ENCODE measurements at regions not wholly inside any gene's neighbourhood (a gene's known extent, or its start where the extent isn't known, plus 50 kb on each side); places are given as distances from the start of the nearest gene placed in this dataset.

DNA sequence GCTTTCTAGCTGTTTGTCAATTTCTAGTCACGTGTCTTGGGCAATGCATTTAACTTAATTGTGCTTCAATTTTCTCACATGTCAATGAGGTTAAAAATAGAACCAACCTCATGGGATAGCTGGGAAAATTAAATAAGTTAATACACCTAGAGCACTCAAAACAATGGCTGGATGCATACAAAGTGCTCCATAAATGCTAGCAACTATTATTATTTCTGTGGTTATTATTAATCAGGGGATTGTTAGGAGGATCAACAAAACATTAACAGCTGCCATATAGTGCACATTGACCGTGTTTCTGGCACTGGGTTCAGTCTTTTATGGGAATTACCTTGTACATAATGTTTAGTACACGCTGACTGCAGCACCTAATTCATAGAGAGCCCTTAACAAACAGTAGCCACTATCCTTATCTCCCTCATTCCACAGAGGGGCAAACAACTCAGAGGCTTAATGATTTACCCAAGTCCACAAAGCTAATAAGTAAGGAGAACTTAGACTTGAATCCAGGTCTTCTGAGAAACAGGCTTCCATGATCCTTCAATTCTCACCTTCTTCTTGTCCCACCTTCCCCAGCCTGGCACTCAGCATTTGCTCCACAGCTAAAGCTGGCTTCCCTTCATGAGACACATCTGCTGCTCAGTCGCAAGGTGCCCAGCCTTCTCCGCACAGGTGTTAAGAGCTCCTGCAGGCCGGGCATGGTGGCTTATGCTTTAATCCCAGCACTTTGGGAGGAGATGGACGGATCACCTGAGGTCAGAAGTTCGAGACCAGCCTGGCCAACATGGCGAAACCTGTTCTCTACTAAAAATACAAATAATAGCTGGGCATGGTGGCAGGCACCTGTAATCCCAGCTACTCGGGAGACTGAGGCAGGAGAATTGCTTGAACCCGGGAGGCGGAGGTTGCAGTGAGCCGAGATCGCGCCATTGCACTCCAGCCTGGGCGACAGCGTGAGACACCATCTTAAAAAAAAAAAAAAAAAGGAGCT lies 137.4 kb upstream of the ABCA1 start:
- no peak for DNase-seq

- no peak for DNase-seq
These were observed 138.4 kb upstream of the ABCA1 start for GRCh38 chr9:105066275-105066865.

GRCh38 chr9:105067895-105068580 lies 140.1 kb upstream of the ABCA1 start:
- DNase-seq: no peak

- no peak for DNase-seq
These were observed 141.3 kb upstream of the ABCA1 start for GRCh38 chr9:105069285-105069684.

DNA sequence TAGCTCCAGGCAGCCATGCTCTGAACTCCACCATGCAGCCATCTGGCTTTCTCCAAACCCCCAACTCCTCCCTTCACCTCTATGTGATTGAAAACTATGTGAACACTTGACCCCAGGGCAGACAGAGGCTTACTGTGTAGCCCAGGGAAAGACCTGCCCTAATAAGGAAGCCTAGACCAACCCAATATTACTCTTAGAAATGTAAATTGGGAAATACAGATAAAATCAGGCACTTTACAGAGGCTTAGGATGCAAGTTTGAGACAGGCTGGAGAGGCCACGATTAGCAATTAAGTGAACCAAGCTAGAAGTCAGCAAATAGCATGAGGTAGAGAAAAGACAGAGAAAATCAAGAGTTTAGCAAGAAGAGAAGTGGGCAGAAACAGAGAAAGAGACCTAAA lies 141.7 kb upstream of the ABCA1 start:
- no peak for DNase-seq

- no peak for DNase-seq
These were observed 142.2 kb upstream of the ABCA1 start for GRCh38 chr9:105070176-105070575.

GRCh38 chr9:105072476-105072875 lies 144.5 kb upstream of the ABCA1 start:
- no peak for DNase-seq

DNA sequence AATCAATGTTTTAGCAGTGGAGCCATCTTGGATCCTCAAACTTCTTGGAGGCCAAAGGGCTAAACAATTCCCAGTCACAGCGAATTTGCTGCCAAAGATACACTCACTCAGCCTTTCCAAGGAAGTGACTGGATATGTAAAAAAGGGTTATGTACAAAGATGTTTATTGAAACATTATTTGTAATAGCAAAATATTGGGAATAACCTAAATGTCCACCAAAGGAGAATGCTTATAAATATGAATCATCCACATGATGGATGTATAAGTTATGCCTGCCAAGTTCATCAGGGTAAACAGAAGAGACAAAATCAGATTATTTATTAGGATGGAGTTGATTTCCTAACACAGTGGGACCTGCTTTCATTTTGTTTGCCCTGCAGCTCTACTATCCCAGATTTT lies 145.2 kb upstream of the ABCA1 start:
- no peak for DNase-seq

- DNase-seq: no peak
These were observed 146.5 kb upstream of the ABCA1 start for GRCh38 chr9:105074491-105074890.

DNA sequence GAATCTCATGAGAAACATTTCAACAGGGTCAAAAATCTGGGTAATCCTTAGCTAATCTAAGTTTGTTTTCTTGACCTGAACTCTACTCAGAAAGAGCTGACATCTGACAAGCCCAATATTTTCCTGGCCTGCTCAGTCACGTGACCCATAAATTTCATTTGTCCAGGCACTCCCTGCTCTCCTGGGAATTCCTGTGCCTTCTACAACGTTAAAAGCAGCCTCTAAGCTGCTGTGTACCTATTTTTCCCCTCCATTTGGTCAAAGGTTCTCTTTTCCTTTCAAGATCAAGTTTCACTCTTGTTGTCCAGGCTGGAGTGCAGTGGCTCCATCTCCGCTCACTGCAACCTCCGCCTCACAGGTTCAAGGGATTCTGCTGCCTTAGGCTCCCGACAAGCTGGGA lies 148.8 kb upstream of the ABCA1 start:
- no peak for DNase-seq

DNA sequence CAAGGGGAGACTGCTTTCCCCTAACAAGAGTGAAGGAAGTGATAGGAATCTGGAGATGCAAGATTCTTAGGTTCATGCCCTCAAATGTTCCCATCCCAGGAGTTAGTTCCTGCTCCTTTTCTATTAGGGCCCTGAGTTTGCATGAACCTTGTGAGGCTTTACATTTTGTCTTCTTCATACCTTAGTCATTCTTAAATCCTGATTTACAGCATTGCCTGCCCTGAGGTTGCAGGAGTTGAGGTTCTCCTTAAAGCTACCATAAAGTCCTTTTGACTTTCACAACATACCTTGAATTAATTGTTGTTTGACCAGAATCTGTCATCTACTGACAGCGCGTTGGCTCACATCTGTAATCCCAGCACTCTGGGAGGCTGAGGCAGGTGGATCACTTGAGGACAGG lies 151.5 kb upstream of the ABCA1 start:
- no peak for DNase-seq

DNA sequence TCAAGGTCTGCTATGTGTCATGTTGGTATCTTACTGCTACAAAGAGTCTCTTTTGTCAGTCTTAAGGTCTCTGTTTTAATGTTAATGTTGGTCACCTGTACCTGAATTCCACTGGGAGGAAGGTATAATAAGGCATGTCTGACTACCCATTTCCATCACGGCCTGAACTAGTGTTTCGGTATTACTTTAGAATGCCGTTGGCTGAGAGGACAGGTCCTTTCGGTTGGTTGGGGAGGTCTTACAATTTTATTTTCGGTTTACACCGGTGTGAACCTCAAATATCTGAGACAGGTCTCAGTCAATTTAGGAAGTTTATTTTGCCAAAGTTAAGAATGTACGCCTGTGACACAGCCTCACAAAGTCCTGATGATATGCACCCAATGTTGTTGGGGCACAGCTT lies 154.9 kb upstream of the ABCA1 start:
- DNase-seq: no peak

- DNase-seq: no peak
These were observed 155.3 kb upstream of the ABCA1 start for GRCh38 chr9:105083256-105083655.

DNA sequence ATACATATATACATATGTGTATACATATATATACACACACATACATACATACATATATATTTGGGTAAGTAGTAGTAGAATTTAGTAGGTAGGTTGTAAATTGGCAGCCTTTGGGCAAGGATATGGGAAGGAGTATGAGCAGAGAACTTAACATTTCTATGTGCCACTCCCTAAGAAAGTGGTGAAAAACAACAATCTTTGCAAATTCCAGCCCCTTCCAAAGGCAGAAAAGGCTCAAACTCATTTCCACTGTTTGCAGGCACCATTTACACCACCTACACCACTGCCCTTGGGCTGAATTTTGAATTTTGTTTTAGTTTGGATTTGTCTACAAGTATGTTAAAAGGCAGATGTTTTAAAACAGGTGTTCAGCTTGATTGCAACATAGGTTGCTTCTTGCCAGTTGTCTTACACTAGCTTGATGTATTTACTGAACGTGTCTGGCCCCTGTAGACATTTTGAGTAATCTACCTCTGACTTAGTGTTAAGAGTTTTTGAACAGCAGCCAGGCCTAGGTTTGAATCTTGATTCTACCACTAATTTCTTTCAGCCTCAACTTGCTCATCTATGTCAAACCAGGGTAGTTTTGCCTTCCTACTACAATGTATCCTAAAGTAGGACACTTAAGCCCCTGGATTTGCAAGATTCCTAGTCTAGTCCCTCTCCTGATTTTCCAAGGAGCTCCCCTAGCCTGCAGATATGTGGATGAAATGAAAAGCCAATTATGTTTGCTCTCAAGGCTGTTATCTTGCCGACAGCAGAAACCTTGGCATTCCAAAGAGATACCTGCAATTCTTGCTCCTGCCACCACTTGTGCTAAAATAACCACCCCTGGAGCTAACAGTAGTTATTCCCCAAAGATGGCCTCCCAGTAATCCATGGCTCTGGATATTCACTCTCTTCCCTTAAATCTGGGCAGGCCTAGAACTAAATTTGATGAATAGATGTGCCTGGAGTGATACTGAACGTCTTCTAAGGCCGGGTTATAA lies 156.2 kb upstream of the SLC44A1 start:
- no peak for DNase-seq

DNA sequence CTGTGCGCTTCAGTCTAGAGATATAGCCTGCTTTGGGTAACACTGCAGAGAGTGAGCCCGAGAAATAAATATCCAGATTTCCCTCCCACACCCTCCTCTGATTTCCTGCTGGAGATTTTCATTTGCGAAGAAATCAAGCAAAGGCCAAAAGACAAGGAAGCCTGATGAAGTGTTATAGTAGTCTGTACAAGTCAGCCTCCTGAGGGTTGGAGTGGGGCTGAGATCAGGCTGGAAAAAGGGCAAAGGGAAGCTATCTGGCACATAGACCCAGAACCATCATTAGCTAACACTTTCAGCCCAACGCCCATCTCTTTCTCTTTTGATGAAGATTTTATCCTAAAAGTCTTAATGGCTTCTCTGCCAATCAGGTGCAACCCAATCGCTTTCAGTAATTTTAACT lies 154.6 kb upstream of the SLC44A1 start:
- DNase-seq: no peak

DNA sequence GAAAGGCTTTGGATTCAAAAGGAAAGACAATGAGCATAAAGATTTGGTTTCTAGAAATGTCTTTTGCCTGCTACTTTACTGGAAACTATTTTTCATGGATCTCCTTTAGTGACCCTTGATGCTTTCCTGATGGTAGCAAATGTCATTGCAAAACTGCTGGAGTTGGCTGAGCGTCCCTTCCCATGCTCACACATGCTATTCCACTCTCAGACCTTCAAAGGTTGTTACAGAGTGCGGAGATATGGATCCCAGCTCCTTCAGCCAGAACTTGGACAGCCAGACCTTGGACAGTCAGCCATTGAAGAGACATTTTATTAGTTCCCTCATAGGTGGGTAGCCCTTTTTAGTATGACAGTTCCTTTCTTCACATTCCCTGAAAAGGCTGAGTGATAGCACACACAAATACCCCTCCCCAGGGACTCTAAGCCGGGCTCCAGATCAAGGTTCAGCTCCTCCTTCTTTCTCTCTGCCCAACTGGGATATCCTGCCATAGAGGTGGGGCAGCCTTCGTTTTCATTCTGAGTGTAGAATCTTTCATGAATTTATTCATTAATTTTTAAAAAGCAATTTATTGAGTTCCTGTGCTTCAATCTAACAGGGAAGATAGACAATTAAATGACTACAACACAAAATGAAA lies 153.3 kb upstream of the SLC44A1 start:
- DNase-seq: no peak

GRCh38 chr9:105093685-105094084 lies 150.8 kb upstream of the SLC44A1 start:
- no peak for DNase-seq

GRCh38 chr9:105098370-105098769 lies 146.1 kb upstream of the SLC44A1 start:
- DNase-seq: no peak

DNA sequence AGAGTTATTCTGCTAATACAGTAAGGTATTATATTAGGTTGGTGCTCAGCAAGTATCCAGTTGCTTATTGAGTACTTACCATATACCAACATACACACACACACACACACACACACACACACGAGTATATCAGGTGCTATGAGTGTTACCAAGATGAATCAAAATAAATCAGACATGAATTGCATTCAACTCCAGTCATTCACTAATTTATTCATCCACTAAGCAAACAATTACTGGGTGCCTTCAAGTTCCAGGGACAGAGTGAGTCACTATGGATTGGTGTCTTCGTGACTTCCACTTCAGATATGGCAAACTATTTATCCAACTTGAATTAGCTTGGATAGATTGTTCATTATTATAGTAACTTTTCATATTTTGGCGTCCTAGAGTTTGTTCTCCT lies 140.7 kb upstream of the SLC44A1 start:
- DNase-seq: no peak

GRCh38 chr9:105114318-105114717 lies 130.1 kb upstream of the SLC44A1 start:
- DNase-seq: no peak

DNA sequence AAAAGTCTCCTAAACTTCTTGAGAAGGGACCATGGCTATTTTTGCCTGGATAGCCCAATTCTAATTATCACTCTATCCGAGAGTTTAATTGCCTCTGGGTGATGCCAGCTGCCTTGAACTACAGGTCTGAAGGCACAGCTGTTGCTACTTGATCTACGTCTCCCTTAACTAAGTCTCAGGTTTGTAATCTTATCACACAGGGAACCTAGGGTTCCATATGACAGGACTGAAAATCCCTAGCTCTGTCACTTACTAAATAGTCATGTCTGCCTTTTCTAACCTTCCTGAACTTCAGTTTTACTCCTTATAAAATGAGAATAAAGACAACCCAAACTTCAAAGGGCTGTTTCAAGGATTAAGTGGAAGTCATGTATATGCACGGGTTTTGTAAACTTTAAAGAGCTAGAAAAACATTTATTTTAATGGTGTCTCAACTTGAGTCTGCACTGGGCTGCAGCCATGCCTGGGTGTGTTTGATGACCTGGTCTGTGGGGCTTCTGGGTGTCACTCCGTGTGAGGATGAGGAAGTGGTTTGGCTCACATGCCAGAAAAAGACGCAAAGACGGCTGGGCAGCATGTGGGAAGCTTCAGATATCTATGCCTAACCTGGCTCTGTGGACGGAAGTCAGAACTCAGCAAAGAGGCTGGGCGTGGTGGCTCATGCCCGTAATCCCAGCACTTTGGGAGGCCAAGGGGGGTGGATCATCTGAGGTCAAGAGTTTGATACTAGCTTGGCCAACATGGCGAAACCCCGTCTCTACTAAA lies 129.3 kb upstream of the SLC44A1 start:
- no peak for DNase-seq
